Pancreas (tissue), 10 donors: ENCODE measurements at regions not wholly inside any gene's neighbourhood (a gene's known extent, or its start where the extent isn't known, plus 50 kb on each side); places are given as distances from the start of the nearest gene placed in this dataset.

Experiments
- ATAC-seq, 4 donors: fragments of 200-7000 bp; cut with Tn5 transposase; one replicate each; pipeline versions ENCODE4 v1.8.0 to v1.9.1; 2020; ENCODE audit warnings: mild to moderate bottlenecking in 4 of 4, moderate library complexity in 4 of 4
- DNase-seq, 6 donors: peaks; one replicate each; pipeline ENCODE4 v3.0.0-alpha.2; 2020
- FAIRE-seq: peaks from 2 replicates; lab custom pipeline; 2012; peaks lifted over from hg19 to GRCh38; lab: Jason Lieb, UNC
- H3K27ac ChIP-seq, 4 donors: fragments of 200-600 bp; sonication (generic); 1 replicate in 3 of 4; 2 replicates in 1 of 4; pipeline versions ENCODE4 v1.5.0 to v1.8.0; 2020
- H3K27me3 ChIP-seq, 4 donors: fragments of 200-600 bp; one replicate each; pipeline ENCODE4 v1.8.0; 2021
- H3K36me3 ChIP-seq, 3 donors: fragments of 200-600 bp; sonication (generic) in 1 of 3; one replicate each; pipeline versions ENCODE4 v1.5.0 to v1.8.0; 2020 to 2021
- H3K4me1 ChIP-seq, 3 donors: fragments of 200-600 bp; one replicate each; pipeline ENCODE4 v1.8.0; 2021
- H3K4me3 ChIP-seq, 4 donors: fragments of 200-600 bp; sonication (generic) in 2 of 4; one replicate each; pipeline versions ENCODE4 v1.5.0 to v1.8.0; 2020 to 2021
- H3K9me3 ChIP-seq, 4 donors: fragments of 200-600 bp; one replicate each; pipeline ENCODE4 v1.8.0; 2021
- CTCF ChIP-seq, 4 donors: fragments of 200-600 bp; sonication (generic) in 3 of 4; IDR thresholded peaks; one replicate each; pipeline versions ENCODE4 v1.5.0 to v1.8.0; 2021; ENCODE audit warnings: antibody characterized with exemption in 4 of 4
- WGBS, 2 donors: extraction: QIAGEN DNeasy Blood & Tissue Kit; methylation state at CpG; one replicate each; pipeline ENCODE4 v1.1.7; 2013; 5-methylcytosine and 5-hydroxymethylcytosine counted together
- intact Hi-C, 3 donors: fragments of 100-400 bp; cut with DNase I; formaldehyde crosslinking; loops; one replicate each; pipeline versions ENCODE4 v1.11.1 to v1.14.2; 2022
- donor health status: healthy with polysubstance abuse.
- donor health status: DM: no; HTN: no; CAD: no; lungs with moderate emphysema.
- donor health status: DM: no; HTN: no; CAD: no.
- donor health status: control.
- donor health status: control.
- donor health status: Bipolar disorder and iron deficiency.
- donor health status: DM: yes; HTN: yes; CAD: no.
- donor health status: DM: no; HTN: no; CAD: no.
- donor health status: DM: no; HTN: no; CAD: no.
- donor health status: DM: yes; HTN: yes; CAD: no.

GRCh38 chr16:61228371-61228770 is 807.9 kb downstream of the CDH8 start:
- FAIRE-seq = no peak
- H3K9me3 ChIP-seq = no peaks in the 10 kb centered on the region
- H3K27ac ChIP-seq = no peak overlapping the region
- TF ChIP-seq CTCF (IDR thresholded peaks at IDR 0.05) = no peak
- H3K4me1 ChIP-seq = no peaks in the 10 kb centered on the region
- no peak overlapping the region for H3K4me3 ChIP-seq
- intact Hi-C loops = no loop called here
- WGBS, 2 donors = 43 to 85% methylated on average over 1 of the region's 1 CpG
- H3K36me3 ChIP-seq = no peaks in the 10 kb centered on the region
- no peak for DNase-seq
- no peaks in the 10 kb centered on the region for H3K27me3 ChIP-seq
- no peak for ATAC-seq

- intact Hi-C loops = no loop called here
- no peaks in the 10 kb centered on the region for H3K36me3 ChIP-seq
- no peaks in the 10 kb centered on the region for H3K4me1 ChIP-seq
- FAIRE-seq (no peak), ATAC-seq (no peak), DNase-seq (no peak)
- WGBS, 2 donors = 51 to 60% methylated on average over 3 of the region's 3 CpGs
- no peak for TF ChIP-seq CTCF (IDR thresholded peaks at IDR 0.05)
- H3K27ac ChIP-seq = no peak overlapping the region
- no peaks in the 10 kb centered on the region for H3K27me3 ChIP-seq
- no peaks in the 10 kb centered on the region for H3K9me3 ChIP-seq
- no peak overlapping the region for H3K4me3 ChIP-seq
Observed at GRCh38 chr16:61215605-61216004, 820.6 kb downstream of the CDH8 start.

GRCh38 chr16:61214780-61215179 is 821.5 kb downstream of the CDH8 start:
- no peak overlapping the region for H3K4me3 ChIP-seq
- no peak for TF ChIP-seq CTCF (IDR thresholded peaks at IDR 0.05)
- ATAC-seq (no peak), FAIRE-seq (no peak), DNase-seq (no peak)
- no peaks in the 10 kb centered on the region for H3K36me3 ChIP-seq
- intact Hi-C loops = no loop called here
- H3K27ac ChIP-seq = no peak overlapping the region
- no peaks in the 10 kb centered on the region for H3K27me3 ChIP-seq
- H3K4me1 ChIP-seq = no peaks in the 10 kb centered on the region
- H3K9me3 ChIP-seq = no peaks in the 10 kb centered on the region
- WGBS, 2 donors = 48 to 59% methylated on average over 3 of the region's 3 CpGs

GRCh38 chr16:61210076-61210475 is 826.2 kb downstream of the CDH8 start:
- no peaks in the 10 kb centered on the region for H3K9me3 ChIP-seq
- DNase-seq = no peak
- no peaks in the 10 kb centered on the region for H3K27me3 ChIP-seq
- no peak for ATAC-seq
- intact Hi-C loops = no loop called here
- no peaks in the 10 kb centered on the region for H3K36me3 ChIP-seq
- H3K4me1 ChIP-seq = no peaks in the 10 kb centered on the region
- TF ChIP-seq CTCF (IDR thresholded peaks at IDR 0.05) = no peak
- FAIRE-seq = no peak
- no peak overlapping the region for H3K4me3 ChIP-seq
- no peak overlapping the region for H3K27ac ChIP-seq

- TF ChIP-seq CTCF (IDR thresholded peaks at IDR 0.05) = no peak
- no peaks in the 10 kb centered on the region for H3K4me1 ChIP-seq
Observed at GRCh38 chr16:61195006-61195405, 841.2 kb downstream of the CDH8 start.

More at GRCh38 chr16:61195006-61195405, 841.2 kb downstream of the CDH8 start:
- ATAC-seq (no peak), DNase-seq (no peak), FAIRE-seq (no peak)
- H3K27ac ChIP-seq = no peak overlapping the region
- H3K4me3 ChIP-seq = no peak overlapping the region
- no peaks in the 10 kb centered on the region for H3K9me3 ChIP-seq
- no peaks in the 10 kb centered on the region for H3K27me3 ChIP-seq
- intact Hi-C loops = no loop called here
- H3K36me3 ChIP-seq = no peaks in the 10 kb centered on the region
